ENCODE measurements at regions not wholly inside any gene's neighbourhood (a gene's known extent, or its start where the extent isn't known, plus 50 kb on each side); places are given as distances from the start of the nearest gene placed in this dataset.

GRCh38 chr3:40847551-40847992 is 322.8 kb downstream of the ZNF621 start:
- H3K9me3 ChIP-seq: peaks cover 0 to 6% (median 0%) of the 10 kb centered on the region in 3 donors
- no peak for DNase-seq
- TF ChIP-seq CTCF (IDR thresholded peaks at IDR 0.05): no peak
- H3K27me3 ChIP-seq: no peaks in the 10 kb centered on the region
- H3K4me1 ChIP-seq: no peaks in the 10 kb centered on the region
- intact Hi-C loops (cut with DNase I; ENCODE audit: low total_unique reads): no loop called here
- no peaks in the 10 kb centered on the region for H3K36me3 ChIP-seq
- no peak overlapping the region for H3K4me3 ChIP-seq
- no peak overlapping the region for H3K27ac ChIP-seq

GRCh38 chr3:40848421-40848820 is 323.7 kb downstream of the ZNF621 start:
- no peak overlapping the region for H3K27ac ChIP-seq
- peaks cover 0 to 6% (median 0%) of the 10 kb centered on the region in 3 donors for H3K9me3 ChIP-seq
- intact Hi-C loops (cut with DNase I; ENCODE audit: low total_unique reads): no loop called here
- no peaks in the 10 kb centered on the region for H3K27me3 ChIP-seq
- H3K4me3 ChIP-seq: no peak overlapping the region
- H3K36me3 ChIP-seq: no peaks in the 10 kb centered on the region
- TF ChIP-seq CTCF (IDR thresholded peaks at IDR 0.05): no peak
- DNase-seq: no peak
- no peaks in the 10 kb centered on the region for H3K4me1 ChIP-seq

DNA sequence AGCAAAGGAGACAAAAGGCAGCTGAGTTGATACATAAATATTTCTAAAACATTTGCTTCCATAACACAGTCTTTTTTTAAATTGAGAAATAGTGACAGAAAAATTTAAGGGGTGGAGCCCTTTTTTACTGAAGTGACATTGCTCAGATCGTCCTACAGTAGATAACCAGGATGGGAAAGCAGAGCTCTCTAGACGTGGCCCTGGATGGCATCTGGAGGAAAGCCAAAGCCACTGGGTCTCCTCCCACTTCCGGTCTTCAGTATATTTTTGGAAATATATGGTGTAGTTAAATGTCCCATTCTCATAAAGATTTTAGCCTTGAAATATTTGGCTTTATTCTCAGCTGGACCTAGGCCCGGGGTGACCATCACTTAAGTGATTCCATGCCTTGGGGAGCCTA is 326.1 kb downstream of the ZNF621 start:
- H3K4me3 ChIP-seq: no peak overlapping the region
- intact Hi-C loops (cut with DNase I; ENCODE audit: low total_unique reads): no loop called here
- H3K9me3 ChIP-seq: peaks cover 0 to 2% (median 0%) of the 10 kb centered on the region in 3 donors
- no peaks in the 10 kb centered on the region for H3K27me3 ChIP-seq
- H3K27ac ChIP-seq: no peak overlapping the region
- H3K4me1 ChIP-seq: no peaks in the 10 kb centered on the region
- no peak for TF ChIP-seq CTCF (IDR thresholded peaks at IDR 0.05)
- H3K36me3 ChIP-seq: no peaks in the 10 kb centered on the region
- DNase-seq: no peak

GRCh38 chr3:40851836-40852235 is 327.1 kb downstream of the ZNF621 start:
- no peak for TF ChIP-seq CTCF (IDR thresholded peaks at IDR 0.05)
- intact Hi-C loops (cut with DNase I; ENCODE audit: low total_unique reads): no loop called here
- Histone ChIP-seq H3K9me3 (no peaks in the 10 kb centered on the region), H3K27me3 (no peaks in the 10 kb centered on the region), H3K27ac (no peak overlapping the region), H3K4me3 (no peak overlapping the region), H3K4me1 (no peaks in the 10 kb centered on the region), H3K36me3 (no peaks in the 10 kb centered on the region)
- DNase-seq: no peak

GRCh38 chr3:40852712-40853111 is 328.0 kb downstream of the ZNF621 start:
- H3K27me3 ChIP-seq: no peaks in the 10 kb centered on the region
- intact Hi-C loops (cut with DNase I; ENCODE audit: low total_unique reads): no loop called here
- H3K4me1 ChIP-seq: no peaks in the 10 kb centered on the region
- H3K4me3 ChIP-seq: no peak overlapping the region
- DNase-seq: no peak
- no peaks in the 10 kb centered on the region for H3K36me3 ChIP-seq
- TF ChIP-seq CTCF (IDR thresholded peaks at IDR 0.05): no peak
- no peaks in the 10 kb centered on the region for H3K9me3 ChIP-seq
- no peak overlapping the region for H3K27ac ChIP-seq

DNA sequence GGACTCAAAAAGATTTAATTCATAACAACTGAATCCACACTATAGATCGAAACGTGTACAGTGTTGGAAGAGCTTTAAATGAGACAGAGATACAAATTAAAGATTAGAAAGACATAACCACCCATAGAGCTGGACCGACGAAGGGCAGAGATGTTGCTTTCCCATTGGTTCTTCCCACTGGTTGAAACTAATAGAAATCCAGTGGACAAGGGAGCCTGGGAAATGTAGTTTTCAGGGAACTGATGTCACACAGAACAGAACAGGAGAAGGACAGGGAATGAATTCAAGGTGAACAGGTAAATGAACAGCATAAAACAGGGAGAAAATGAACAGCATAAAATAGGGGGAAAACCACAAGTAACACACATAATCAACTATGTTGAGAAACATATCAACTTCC is 328.7 kb downstream of the ZNF621 start:
- H3K4me3 ChIP-seq: no peak overlapping the region
- no peak for DNase-seq
- no peak for TF ChIP-seq CTCF (IDR thresholded peaks at IDR 0.05)
- H3K27ac ChIP-seq: no peak overlapping the region
- H3K27me3 ChIP-seq: no peaks in the 10 kb centered on the region
- no peaks in the 10 kb centered on the region for H3K9me3 ChIP-seq
- intact Hi-C loops (cut with DNase I; ENCODE audit: low total_unique reads): no loop called here
- H3K4me1 ChIP-seq: no peaks in the 10 kb centered on the region
- no peaks in the 10 kb centered on the region for H3K36me3 ChIP-seq
